ENCODE measurements at regions not wholly inside any gene's neighbourhood (a gene's known extent, or its start where the extent isn't known, plus 50 kb on each side); places are given as distances from the start of the nearest gene placed in this dataset.

DNA sequence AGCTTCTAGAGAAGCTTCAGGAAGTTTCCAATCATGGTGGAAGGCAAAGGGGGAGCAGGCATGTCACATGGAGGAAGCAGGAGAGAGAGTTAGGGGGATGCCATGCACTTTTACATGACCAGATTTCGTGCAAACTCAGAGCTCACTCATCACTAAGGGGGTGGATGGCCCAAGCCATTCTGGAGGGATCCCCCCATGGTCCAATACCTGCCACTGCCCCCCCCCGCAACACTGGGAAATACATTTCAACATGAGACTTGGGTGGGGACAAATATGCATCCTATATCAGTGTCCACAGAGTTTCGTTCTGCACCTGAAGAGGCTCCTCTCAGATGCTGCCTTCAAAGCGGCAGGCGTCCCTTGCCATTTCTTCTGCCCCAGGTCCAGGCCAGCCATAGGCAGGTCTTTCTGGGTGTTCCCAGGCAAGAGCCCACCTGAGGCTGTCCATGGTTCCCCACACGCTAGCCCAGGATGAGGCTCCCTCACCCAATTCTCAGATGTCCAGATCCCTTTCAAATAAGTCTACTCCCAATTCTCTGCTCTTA is 1344.3 kb downstream of the TBC1D22A start:
- no peak for DNase-seq (ENCODE audit: low read depth in 2 of 2)

- no peak for DNase-seq (ENCODE audit: low read depth in 2 of 2)
These were observed 1343.8 kb downstream of the TBC1D22A start for GRCh38 chr22:48106215-48106614.

DNA sequence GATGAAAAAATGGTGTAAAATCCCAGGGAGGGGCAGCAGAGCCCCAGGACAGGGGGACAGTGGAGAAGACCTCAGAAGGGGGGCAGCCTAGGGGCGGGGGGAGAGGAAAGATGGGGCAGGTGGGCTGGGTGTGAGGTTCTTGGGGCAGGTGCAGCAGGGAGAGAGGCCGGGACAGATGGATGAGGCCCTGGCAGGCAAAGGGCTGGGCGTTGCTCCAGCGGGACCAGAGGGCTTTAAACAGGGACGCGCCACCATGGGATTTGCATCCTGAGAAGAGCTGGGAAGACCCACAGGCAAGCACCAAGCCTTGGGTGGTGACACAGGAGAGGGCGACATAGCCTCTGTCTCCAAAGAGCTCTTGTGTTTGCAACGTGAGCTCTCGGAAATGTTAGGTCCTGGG is 1342.8 kb downstream of the TBC1D22A start:
- no peak for DNase-seq (ENCODE audit: low read depth in 2 of 2)

DNA sequence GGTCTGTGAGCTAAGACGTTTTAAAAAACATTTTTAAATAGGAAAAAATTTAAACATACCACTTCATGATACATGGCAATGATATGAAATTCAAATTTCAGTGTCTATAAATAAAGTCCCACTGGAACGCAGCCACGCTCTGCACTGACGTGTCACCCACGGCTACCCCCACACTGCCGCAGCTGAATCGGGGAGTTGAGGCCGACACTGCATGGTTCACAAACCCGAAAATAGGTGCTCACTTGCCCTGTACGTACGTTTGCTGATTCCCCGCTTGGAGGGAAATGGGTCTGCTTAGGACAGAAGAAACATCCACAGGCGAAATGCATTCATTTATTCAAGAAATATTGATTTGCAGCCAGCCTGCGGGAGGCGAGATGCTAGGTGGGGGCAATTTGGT is 1342.3 kb downstream of the TBC1D22A start:
- no peak for DNase-seq (ENCODE audit: low read depth in 2 of 2)

GRCh38 chr22:48104102-48104738 is 1341.8 kb downstream of the TBC1D22A start:
- no peak for DNase-seq (ENCODE audit: low read depth in 2 of 2)

DNA sequence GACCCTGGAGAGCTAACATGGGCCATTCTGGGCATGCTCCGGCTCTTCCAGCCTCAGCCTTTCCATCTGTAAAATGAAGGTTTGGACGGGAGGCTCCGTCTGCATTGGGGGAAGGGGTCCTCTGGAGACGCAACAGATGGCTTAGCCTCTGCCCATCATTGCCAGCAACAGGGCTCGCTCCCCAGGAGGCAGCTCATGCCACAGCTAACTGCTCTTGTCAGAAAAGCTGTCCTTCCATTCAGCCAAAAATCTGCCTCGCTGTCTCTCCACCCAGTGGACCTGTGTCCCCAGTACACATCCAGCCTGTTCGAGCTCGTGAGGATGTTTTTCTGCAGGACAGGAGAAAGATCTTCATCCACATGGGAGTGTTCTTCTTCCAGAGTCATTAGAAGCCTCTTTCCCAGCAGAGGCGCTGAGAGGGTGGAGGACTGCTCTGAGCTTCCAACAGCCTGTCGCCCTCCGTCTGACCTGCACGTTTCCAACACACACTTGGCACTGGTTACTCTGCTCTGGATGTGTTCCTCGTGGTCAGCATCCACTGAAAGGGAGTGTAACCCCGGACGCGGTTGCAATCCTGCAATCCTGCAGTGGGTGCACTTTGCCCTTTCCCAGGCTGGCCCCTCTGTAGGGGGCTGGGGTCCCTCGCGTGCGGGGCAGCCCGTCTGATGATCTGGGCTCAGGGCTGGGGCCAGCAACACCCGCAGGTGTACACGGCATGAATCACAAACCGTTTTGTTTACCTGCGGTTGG is 1340.9 kb downstream of the TBC1D22A start:
- no peak for DNase-seq (ENCODE audit: low read depth in 2 of 2)

DNA sequence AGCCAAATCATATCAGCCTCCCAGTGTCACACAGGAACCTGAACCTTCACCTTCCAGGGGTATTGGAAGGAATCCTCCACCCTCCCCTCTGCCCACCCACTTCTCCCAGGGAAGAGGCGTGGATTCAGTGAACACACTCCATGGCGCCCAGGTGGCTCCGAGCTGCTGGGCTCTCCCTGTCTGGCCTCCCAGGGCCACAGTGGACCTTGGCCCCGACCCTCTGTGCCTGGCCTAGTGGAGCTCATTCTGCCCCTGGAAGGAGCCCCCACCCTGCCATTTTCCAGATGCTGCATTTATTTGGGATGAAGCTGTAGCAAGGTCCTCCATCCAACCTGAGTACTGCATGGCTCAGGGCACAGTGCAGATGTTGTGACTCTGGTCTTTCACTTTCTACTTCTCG is 1340.1 kb downstream of the TBC1D22A start:
- DNase-seq (ENCODE audit: low read depth in 2 of 2), result no peak

- DNase-seq (ENCODE audit: low read depth in 2 of 2), result no peak
These were observed 1339.3 kb downstream of the TBC1D22A start for GRCh38 chr22:48101704-48102103.

GRCh38 chr22:48100685-48101417 is 1338.4 kb downstream of the TBC1D22A start:
- no peak for DNase-seq (ENCODE audit: low read depth in 2 of 2)

- no peak for DNase-seq (ENCODE audit: low read depth in 2 of 2)
These were observed 1337.2 kb downstream of the TBC1D22A start for GRCh38 chr22:48099671-48100070.

GRCh38 chr22:48099251-48099650 is 1336.8 kb downstream of the TBC1D22A start:
- DNase-seq (ENCODE audit: low read depth in 2 of 2), result no peak

DNA sequence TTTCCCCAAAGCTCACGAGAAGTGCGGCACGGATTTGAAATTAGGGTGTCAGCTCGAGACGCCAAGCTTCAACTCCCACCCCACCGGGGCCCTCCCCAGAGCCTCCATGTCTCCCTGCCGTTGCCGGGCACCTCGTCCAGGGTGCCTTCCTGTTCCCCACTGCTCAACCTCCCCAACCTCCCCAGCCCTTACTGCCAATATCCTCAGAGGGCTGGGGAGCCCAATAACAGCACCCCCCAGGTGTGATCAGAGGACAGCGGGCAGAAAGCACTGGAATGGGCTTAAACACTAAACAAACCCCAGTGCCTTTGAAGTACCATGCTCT is 1336.4 kb downstream of the TBC1D22A start:
- no peak for DNase-seq (ENCODE audit: low read depth in 2 of 2)

- no peak for DNase-seq (ENCODE audit: low read depth in 2 of 2)
These were observed 1335.9 kb downstream of the TBC1D22A start for GRCh38 chr22:48098243-48098920.

DNA sequence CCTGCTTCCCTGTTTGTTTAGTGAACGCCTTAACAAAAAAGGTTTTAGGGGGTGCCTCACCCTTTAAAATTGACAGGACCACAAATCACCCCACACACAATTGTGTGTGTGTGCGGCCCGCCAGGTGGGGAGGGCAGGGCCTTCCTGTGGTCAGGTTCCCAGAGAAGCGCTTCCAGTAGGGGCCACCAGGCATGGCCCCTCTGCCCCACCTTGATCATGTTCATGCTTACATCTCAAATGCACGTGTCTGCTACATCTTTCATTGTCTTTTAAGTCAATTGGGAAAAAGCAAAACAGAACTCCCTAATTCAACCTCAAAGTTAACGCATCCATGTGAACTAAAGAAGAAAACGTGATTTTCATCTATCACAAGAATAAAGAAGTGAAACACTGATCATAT is 1335.3 kb downstream of the TBC1D22A start:
- no peak for DNase-seq (ENCODE audit: low read depth in 2 of 2)

GRCh38 chr22:48096851-48097665 is 1334.6 kb downstream of the TBC1D22A start:
- DNase-seq (ENCODE audit: low read depth in 2 of 2), result no peak

DNA sequence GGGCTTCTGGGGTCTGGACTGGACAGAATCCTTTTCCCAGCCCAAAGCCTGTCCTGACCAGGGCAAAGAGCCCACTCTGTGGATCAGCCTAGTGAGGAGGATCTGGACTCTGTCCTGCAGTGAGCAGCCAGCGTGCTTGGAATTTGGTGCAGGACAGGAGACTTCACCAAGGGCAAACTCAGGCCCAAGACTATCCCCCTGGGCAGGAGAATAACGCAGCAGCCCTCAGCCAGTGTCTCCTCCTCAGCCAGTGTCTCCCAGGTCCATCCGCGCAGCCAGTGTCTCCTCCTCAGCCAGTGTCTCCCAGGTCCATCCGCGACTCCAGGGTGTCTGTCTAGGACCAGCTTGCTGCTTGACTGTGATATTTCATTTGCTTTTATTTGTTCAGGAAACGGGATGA is 1334.0 kb downstream of the TBC1D22A start:
- no peak for DNase-seq (ENCODE audit: low read depth in 2 of 2)

GRCh38 chr22:48093981-48094380 is 1331.5 kb downstream of the TBC1D22A start:
- DNase-seq (ENCODE audit: low read depth in 2 of 2), result no peak

- DNase-seq (ENCODE audit: low read depth in 2 of 2), result no peak
These were observed 1330.4 kb downstream of the TBC1D22A start for GRCh38 chr22:48092866-48093265.

DNA sequence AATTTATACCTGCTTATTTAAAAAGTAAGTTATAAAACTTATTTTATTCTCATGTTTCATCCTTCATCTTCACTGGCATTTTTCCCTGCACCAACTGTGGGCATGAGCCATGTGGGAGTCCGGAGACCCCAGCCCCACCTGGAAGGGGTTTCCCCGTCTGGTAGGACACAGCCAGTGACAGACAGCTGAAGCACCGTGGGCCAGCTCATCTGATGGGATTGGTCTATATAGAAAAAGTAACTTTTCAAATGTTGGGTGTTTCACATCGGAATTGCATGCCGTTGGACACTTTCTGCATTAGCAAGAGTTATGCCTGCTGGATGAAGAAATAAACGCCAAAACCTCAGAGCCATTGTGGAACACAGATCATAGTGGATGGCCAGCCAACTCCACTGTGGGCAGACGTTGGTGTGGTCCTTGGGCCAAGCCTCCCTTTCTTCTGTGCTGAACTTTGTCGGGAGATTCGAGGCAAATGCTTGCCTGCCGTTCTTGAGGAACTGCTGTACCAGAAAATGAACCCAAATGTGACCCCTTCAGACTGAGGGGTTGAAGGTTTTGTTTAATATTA is 1329.3 kb downstream of the TBC1D22A start:
- DNase-seq (ENCODE audit: low read depth in 2 of 2), result no peak

GRCh38 chr22:48091060-48091650 is 1328.7 kb downstream of the TBC1D22A start:
- no peak for DNase-seq (ENCODE audit: low read depth in 2 of 2)

Data from dermis microvascular lymphatic vessel endothelial cell (primary cell).